ENCODE measurements at regions not wholly inside any gene's neighbourhood (a gene's known extent, or its start where the extent isn't known, plus 50 kb on each side); places are given as distances from the start of the nearest gene placed in this dataset.

- TF ChIP-seq, protein P1, sequence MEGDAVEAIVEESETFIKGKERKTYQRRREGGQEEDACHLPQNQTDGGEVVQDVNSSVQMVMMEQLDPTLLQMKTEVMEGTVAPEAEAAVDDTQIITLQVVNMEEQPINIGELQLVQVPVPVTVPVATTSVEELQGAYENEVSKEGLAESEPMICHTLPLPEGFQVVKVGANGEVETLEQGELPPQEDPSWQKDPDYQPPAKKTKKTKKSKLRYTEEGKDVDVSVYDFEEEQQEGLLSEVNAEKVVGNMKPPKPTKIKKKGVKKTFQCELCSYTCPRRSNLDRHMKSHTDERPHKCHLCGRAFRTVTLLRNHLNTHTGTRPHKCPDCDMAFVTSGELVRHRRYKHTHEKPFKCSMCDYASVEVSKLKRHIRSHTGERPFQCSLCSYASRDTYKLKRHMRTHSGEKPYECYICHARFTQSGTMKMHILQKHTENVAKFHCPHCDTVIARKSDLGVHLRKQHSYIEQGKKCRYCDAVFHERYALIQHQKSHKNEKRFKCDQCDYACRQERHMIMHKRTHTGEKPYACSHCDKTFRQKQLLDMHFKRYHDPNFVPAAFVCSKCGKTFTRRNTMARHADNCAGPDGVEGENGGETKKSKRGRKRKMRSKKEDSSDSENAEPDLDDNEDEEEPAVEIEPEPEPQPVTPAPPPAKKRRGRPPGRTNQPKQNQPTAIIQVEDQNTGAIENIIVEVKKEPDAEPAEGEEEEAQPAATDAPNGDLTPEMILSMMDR (IDR thresholded peaks at IDR 0.05) = no peak
- no peak for TF ChIP-seq POLR2A (IDR thresholded peaks at IDR 0.05)
- H3K4me3 ChIP-seq = no peak overlapping the region
- H3K27me3 ChIP-seq = no peaks in the 10 kb centered on the region
- H3K4me1 ChIP-seq = no peaks in the 10 kb centered on the region
- intact Hi-C loops (cut with DNase I) = no loop called here
- peaks cover 0 to 9% (median 0%) of the 10 kb centered on the region in 12 donors for H3K9me3 ChIP-seq
- no peaks in the 10 kb centered on the region for H3K36me3 ChIP-seq
- H3K27ac ChIP-seq = no peak overlapping the region
- DNase-seq (no peak), ATAC-seq (no peak)
These were observed 1142.9 kb upstream of the SORCS1 start for GRCh38 chr10:108307250-108307924.

DNA sequence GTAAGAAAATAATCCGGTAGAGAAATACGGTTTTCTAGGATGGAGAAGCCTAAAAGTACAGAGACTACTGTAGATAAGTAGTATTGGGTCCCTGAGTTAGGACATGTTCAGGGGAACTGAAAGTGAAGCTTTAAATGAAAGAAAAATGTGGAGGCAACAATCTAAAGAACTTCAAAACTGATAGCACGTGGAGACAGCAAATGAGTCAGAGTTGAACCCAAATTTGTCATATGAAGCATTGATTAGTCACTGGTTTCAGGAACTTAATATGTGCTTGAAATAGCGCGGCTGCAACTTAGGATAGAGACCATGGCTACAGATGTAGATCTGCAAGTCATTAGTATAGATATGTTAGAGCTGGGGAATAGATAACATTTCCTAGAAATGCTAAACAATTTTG lies 1138.6 kb upstream of the SORCS1 start:
- H3K36me3 ChIP-seq = no peaks in the 10 kb centered on the region
- WGBS, 4 donors = 81 to 90% (median 85%) methylated on average over 5 of the region's 5 CpGs
- no peak overlapping the region for H3K4me3 ChIP-seq
- intact Hi-C loops (cut with DNase I) = no loop called here
- ATAC-seq (no peak), DNase-seq (no peak)
- no peaks in the 10 kb centered on the region for H3K4me1 ChIP-seq
- no peaks in the 10 kb centered on the region for H3K9me3 ChIP-seq
- TF ChIP-seq, protein P1 (IDR thresholded peaks at IDR 0.05) = no peak
- TF ChIP-seq POLR2A (IDR thresholded peaks at IDR 0.05) = no peak
- H3K27me3 ChIP-seq = no peaks in the 10 kb centered on the region
- no peak overlapping the region for H3K27ac ChIP-seq

DNA sequence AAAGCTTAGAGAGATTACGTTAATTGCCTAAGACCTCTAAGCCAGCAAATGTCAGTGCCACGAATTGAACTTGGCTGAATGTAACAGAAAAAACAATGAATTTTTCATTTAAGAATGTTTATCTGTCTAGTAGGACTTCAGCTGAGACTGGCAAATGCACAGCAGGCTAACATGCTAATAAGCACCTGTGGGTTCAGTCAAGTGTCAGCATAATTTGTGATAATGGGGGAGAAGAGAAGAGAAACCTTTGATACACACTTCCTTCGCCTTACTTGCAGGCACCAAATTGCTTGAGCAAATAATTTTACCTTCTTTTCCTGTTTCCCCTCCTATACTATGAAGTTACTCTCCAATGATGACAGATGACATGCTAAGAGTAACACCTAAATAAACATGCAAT lies 1136.5 kb upstream of the SORCS1 start:
- Histone ChIP-seq H3K9me3 (no peaks in the 10 kb centered on the region), H3K4me1 (no peaks in the 10 kb centered on the region), H3K4me3 (no peak overlapping the region), H3K36me3 (no peaks in the 10 kb centered on the region), H3K27ac (no peak overlapping the region), H3K27me3 (no peaks in the 10 kb centered on the region)
- DNase-seq (no peak), ATAC-seq (no peak)
- no peak for TF ChIP-seq POLR2A (IDR thresholded peaks at IDR 0.05)
- TF ChIP-seq, protein P1 (IDR thresholded peaks at IDR 0.05) = no peak
- intact Hi-C loops (cut with DNase I) = no loop called here
- 38 to 67% (median 53%) methylated on average over 3 of the region's 3 CpGs for WGBS, 4 donors

GRCh38 chr10:108290823-108291222 lies 1126.3 kb upstream of the SORCS1 start:
- intact Hi-C loops (cut with DNase I) = no loop called here
- DNase-seq (no peak), ATAC-seq (no peak)
- H3K4me3 ChIP-seq = no peak overlapping the region
- H3K9me3 ChIP-seq = peaks cover 0 to 15% (median 6%) of the 10 kb centered on the region in 12 donors
- H3K4me1 ChIP-seq = no peaks in the 10 kb centered on the region
- no peak for TF ChIP-seq POLR2A (IDR thresholded peaks at IDR 0.05)
- TF ChIP-seq, protein P1 (IDR thresholded peaks at IDR 0.05) = no peak
- H3K36me3 ChIP-seq = no peaks in the 10 kb centered on the region
- 71 to 81% (median 75%) methylated on average over 4 of the region's 4 CpGs for WGBS, 4 donors
- no peak overlapping the region for H3K27ac ChIP-seq
- H3K27me3 ChIP-seq = no peaks in the 10 kb centered on the region

All from heart left ventricle (tissue), 16 donors.